ENCODE measurements at regions not wholly inside any gene's neighbourhood (a gene's known extent, or its start where the extent isn't known, plus 50 kb on each side); places are given as distances from the start of the nearest gene placed in this dataset.

- TF ChIP-seq, protein P1, sequence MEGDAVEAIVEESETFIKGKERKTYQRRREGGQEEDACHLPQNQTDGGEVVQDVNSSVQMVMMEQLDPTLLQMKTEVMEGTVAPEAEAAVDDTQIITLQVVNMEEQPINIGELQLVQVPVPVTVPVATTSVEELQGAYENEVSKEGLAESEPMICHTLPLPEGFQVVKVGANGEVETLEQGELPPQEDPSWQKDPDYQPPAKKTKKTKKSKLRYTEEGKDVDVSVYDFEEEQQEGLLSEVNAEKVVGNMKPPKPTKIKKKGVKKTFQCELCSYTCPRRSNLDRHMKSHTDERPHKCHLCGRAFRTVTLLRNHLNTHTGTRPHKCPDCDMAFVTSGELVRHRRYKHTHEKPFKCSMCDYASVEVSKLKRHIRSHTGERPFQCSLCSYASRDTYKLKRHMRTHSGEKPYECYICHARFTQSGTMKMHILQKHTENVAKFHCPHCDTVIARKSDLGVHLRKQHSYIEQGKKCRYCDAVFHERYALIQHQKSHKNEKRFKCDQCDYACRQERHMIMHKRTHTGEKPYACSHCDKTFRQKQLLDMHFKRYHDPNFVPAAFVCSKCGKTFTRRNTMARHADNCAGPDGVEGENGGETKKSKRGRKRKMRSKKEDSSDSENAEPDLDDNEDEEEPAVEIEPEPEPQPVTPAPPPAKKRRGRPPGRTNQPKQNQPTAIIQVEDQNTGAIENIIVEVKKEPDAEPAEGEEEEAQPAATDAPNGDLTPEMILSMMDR (IDR thresholded peaks at IDR 0.05) = no peak
- TF ChIP-seq EZH2 (IDR thresholded peaks at IDR 0.05) (no peak), EZH2phosphoT487 (IDR thresholded peaks at IDR 0.05) (no peak)
Measured at GRCh38 chr2:5911718-5912117, 219.5 kb downstream of the SOX11 start.

Measured in neural progenitor cell (in vitro differentiated cells).